ENCODE measurements at regions not wholly inside any gene's neighbourhood (a gene's known extent, or its start where the extent isn't known, plus 50 kb on each side); places are given as distances from the start of the nearest gene placed in this dataset.

GRCh38 chr22:27149921-27150543 lies 492.6 kb downstream of the MIAT start:
- TF ChIP-seq CTCF (conservative IDR thresholded peaks at IDR 0.05; ENCODE audit: low read depth, low read length): no peak
- no peak for TF ChIP-seq EZH2 (IDR thresholded peaks at IDR 0.05; ENCODE audit: borderline replicate concordance, low read depth, low read length, poor library complexity, severe bottlenecking)

Measured in A673 (cell line).